Suprapubic skin (tissue), 4 donors: ENCODE measurements at regions not wholly inside any gene's neighbourhood (a gene's known extent, or its start where the extent isn't known, plus 50 kb on each side); places are given as distances from the start of the nearest gene placed in this dataset.

Experiments used
- CTCF ChIP-seq, 2 donors: fragments of 200-600 bp in 1 of 2; fragments of 450-650 bp in 1 of 2; sonication (generic) in 1 of 2; IDR thresholded peaks; one replicate each; pipeline ENCODE4 v1.5.1; 2016 to 2019; ENCODE audit warnings: antibody characterized with exemption in 2 of 2, mild to moderate bottlenecking in 1 of 2, moderate library complexity in 1 of 2
- EP300 ChIP-seq: sonication (generic); formaldehyde crosslinking; IDR thresholded peaks from one replicate; pipeline ENCODE4 v1.6.1; 2017; ENCODE audit warnings: antibody characterized with exemption
- POLR2A ChIP-seq, 2 donors: fragments of 450-650 bp; IDR thresholded peaks; one replicate each; pipeline ENCODE4 v1.6.1; 2017; ENCODE audit warnings: antibody characterized with exemption in 2 of 2, mild to moderate bottlenecking in 2 of 2, moderate library complexity in 2 of 2
- POLR2AphosphoS5 ChIP-seq, 3 donors: sonication (generic); formaldehyde crosslinking; IDR thresholded peaks; one replicate each; pipeline ENCODE4 v1.6.1; 2017; ENCODE audit warnings: antibody characterized with exemption in 3 of 3

GRCh38 chr12:88945051-88945732 lies 364.9 kb upstream of the KITLG start:
- no peak for TF ChIP-seq CTCF (IDR thresholded peaks at IDR 0.05)
- TF ChIP-seq POLR2AphosphoS5 (IDR thresholded peaks at IDR 0.05): no peak
- TF ChIP-seq POLR2A (IDR thresholded peaks at IDR 0.05): no peak
- TF ChIP-seq EP300: no peak
